H9 (cell line): ENCODE measurements at regions not wholly inside any gene's neighbourhood (a gene's known extent, or its start where the extent isn't known, plus 50 kb on each side); places are given as distances from the start of the nearest gene placed in this dataset.

ENCODE experiments used
- DNase-seq: peaks from one replicate; pipeline ENCODE4 v3.0.0-alpha.2; 2017
- H2AFZ ChIP-seq: one replicate; pipeline ENCODE4 v1.6.1; 2013; ENCODE audit warnings: mild to moderate bottlenecking, low read length, control low read depth, moderate library complexity
- H2AK5ac ChIP-seq: 2 replicates; pipeline ENCODE4 v1.6.1; 2013; ENCODE audit warnings: low read length, control low read depth, mixed read lengths; ENCODE audit not compliant: insufficient read length
- H2BK120ac ChIP-seq: one replicate; pipeline ENCODE4 v1.6.1; 2013; ENCODE audit warnings: low read depth, mild to moderate bottlenecking, low read length, control low read depth, inconsistent platforms; ENCODE audit not compliant: poor library complexity, severe bottlenecking
- H2BK12ac ChIP-seq: 2 replicates; pipeline ENCODE4 v1.6.1; 2013; ENCODE audit warnings: low read length, control low read depth, mixed read lengths, low read depth; ENCODE audit not compliant: insufficient read length
- H2BK15ac ChIP-seq: 2 replicates; pipeline ENCODE4 v1.6.1; 2013; ENCODE audit warnings: low read depth, low read length, control low read depth
- H2BK20ac ChIP-seq: one replicate; pipeline ENCODE4 v1.6.1; 2013; ENCODE audit warnings: low read depth, mild to moderate bottlenecking, low read length, control low read depth, inconsistent platforms; ENCODE audit not compliant: poor library complexity, severe bottlenecking
- H2BK5ac ChIP-seq: 2 replicates; pipeline ENCODE4 v1.6.1; 2013; ENCODE audit warnings: low read length, control low read depth, mixed read lengths; ENCODE audit not compliant: insufficient read length
- H3K14ac ChIP-seq: 2 replicates; pipeline ENCODE4 v1.6.1; 2013; ENCODE audit warnings: low read length, control low read depth; ENCODE audit not compliant: insufficient read depth
- H3K18ac ChIP-seq: 2 replicates; pipeline ENCODE4 v1.6.1; 2013; ENCODE audit warnings: low read depth, mild to moderate bottlenecking, mixed read lengths, low read length, control low read depth; ENCODE audit not compliant: insufficient read length
- H3K23ac ChIP-seq: 2 replicates; pipeline ENCODE4 v1.6.1; 2013; ENCODE audit warnings: low read length, control low read depth, mixed read lengths, low read depth; ENCODE audit not compliant: insufficient read length
- H3K23me2 ChIP-seq: 2 replicates; pipeline ENCODE4 v1.6.1; 2013; ENCODE audit warnings: low read depth, mild to moderate bottlenecking, mixed read lengths, low read length, control low read depth; ENCODE audit not compliant: insufficient read length, poor library complexity, severe bottlenecking
- H3K27ac ChIP-seq: 2 replicates; pipeline ENCODE4 v1.5.1; 2013; ENCODE audit warnings: low read length, control low read depth, mixed read lengths, low read depth; ENCODE audit not compliant: insufficient read length
- H3K27me3 ChIP-seq: 2 replicates; pipeline ENCODE4 v1.6.1; 2013; ENCODE audit warnings: low read length, control low read depth, inconsistent platforms; ENCODE audit not compliant: insufficient read depth
- H3K4ac ChIP-seq: 2 replicates; pipeline ENCODE4 v1.6.1; 2013; ENCODE audit warnings: low read depth, mild to moderate bottlenecking, control low read depth, inconsistent platforms, low read length, moderate library complexity
- H3K4me1 ChIP-seq: 2 replicates; pipeline ENCODE4 v1.6.1; 2013; ENCODE audit warnings: low read length, control low read depth, inconsistent platforms; ENCODE audit not compliant: insufficient read depth
- H3K4me2 ChIP-seq: 2 replicates; pipeline ENCODE4 v1.6.1; 2013; ENCODE audit warnings: low read length, control low read depth, mixed read lengths; ENCODE audit not compliant: insufficient read length, insufficient read depth
- H3K56ac ChIP-seq: 2 replicates; pipeline ENCODE4 v1.6.1; 2013; ENCODE audit warnings: low read depth, mild to moderate bottlenecking, mixed read lengths, low read length, control low read depth; ENCODE audit not compliant: insufficient read length
- H3K79me1 ChIP-seq: 2 replicates; pipeline ENCODE4 v1.6.1; 2013; ENCODE audit warnings: low read depth, mild to moderate bottlenecking, moderate library complexity, low read length, control low read depth, inconsistent platforms; ENCODE audit not compliant: insufficient read depth, poor library complexity, severe bottlenecking
- H3K79me2 ChIP-seq: 2 replicates; pipeline ENCODE4 v1.6.1; 2013; ENCODE audit warnings: low read length, control low read depth, inconsistent platforms; ENCODE audit not compliant: insufficient read depth
- H3K9ac ChIP-seq: 2 replicates; pipeline ENCODE4 v1.6.1; 2013; ENCODE audit warnings: low read length, control low read depth, mixed read lengths; ENCODE audit not compliant: insufficient read length; ENCODE audit errors: extremely low read depth
- H3K9me3 ChIP-seq: one replicate; pipeline ENCODE4 v1.6.1; 2013; ENCODE audit warnings: low read depth, low read length, inconsistent platforms; ENCODE audit not compliant: control insufficient read depth
- H3T11ph ChIP-seq: one replicate; pipeline ENCODE4 v1.6.1; 2013; ENCODE audit warnings: mild to moderate bottlenecking, low read length, control low read depth, inconsistent platforms
- H4K20me1 ChIP-seq: one replicate; pipeline ENCODE4 v1.6.1; 2013; ENCODE audit not compliant: control insufficient read depth, insufficient read length, insufficient read depth
- H4K5ac ChIP-seq: 2 replicates; pipeline ENCODE4 v1.6.1; 2013; ENCODE audit warnings: low read depth, mild to moderate bottlenecking, mixed read lengths, low read length, control low read depth; ENCODE audit not compliant: insufficient read length
- H4K8ac ChIP-seq: replicated peaks from 2 replicates; pipeline ENCODE4 v1.6.1; 2013; ENCODE audit warnings: low read length, control low read depth, mixed read lengths, low read depth; ENCODE audit not compliant: insufficient read length
- H4K91ac ChIP-seq: 2 replicates; pipeline ENCODE4 v1.6.1; 2013; ENCODE audit warnings: low read depth, mild to moderate bottlenecking, moderate library complexity, mixed read lengths, low read length, control low read depth; ENCODE audit not compliant: insufficient read length
- H3K27ac Mint-ChIP-seq, 3 experiments: 2 replicates in 2 of 3; 3 replicates in 1 of 3; pipeline ENCODE4 v1.8.0; 2020 to 2021; ENCODE audit warnings: mixed read lengths in 3 of 3, mild to moderate bottlenecking in 1 of 3, moderate library complexity in 1 of 3
- H3K27me3 Mint-ChIP-seq: 2 replicates; pipeline ENCODE4 v1.8.0; 2021; ENCODE audit warnings: low read depth, mild to moderate bottlenecking, moderate library complexity, mixed read lengths
- H3K36me3 Mint-ChIP-seq, 3 experiments: 2 replicates in 2 of 3; 3 replicates in 1 of 3; pipeline ENCODE4 v1.8.0; 2020 to 2021; ENCODE audit warnings: low read depth in 3 of 3, mixed read lengths in 3 of 3; ENCODE audit not compliant: insufficient read depth in 1 of 3
- H3K4me1 Mint-ChIP-seq, 2 experiments: 2 replicates each; pipeline ENCODE4 v1.8.0; 2020; ENCODE audit warnings: mixed read lengths in 2 of 2
- H3K4me3 Mint-ChIP-seq, 2 experiments: 2 replicates in 1 of 2; 3 replicates in 1 of 2; pipeline ENCODE4 v1.8.0; 2020 to 2021; ENCODE audit warnings: mild to moderate bottlenecking in 2 of 2, mixed read lengths in 2 of 2, moderate library complexity in 1 of 2
- H3K9me3 Mint-ChIP-seq, 2 experiments: 2 replicates in 1 of 2; 3 replicates in 1 of 2; pipeline ENCODE4 v1.8.0; 2020; ENCODE audit warnings: mild to moderate bottlenecking in 2 of 2, mixed read lengths in 2 of 2, moderate library complexity in 1 of 2
- CTCF ChIP-seq: fragments of 200-600 bp; sonication (generic); conservative IDR thresholded peaks from 3 replicates; pipeline ENCODE4 v1.8.0; 2021; ENCODE audit warnings: antibody characterized with exemption, mild to moderate bottlenecking
- WGBS: extraction: QIAGEN DNeasy Blood & Tissue Kit; methylation state at CpG from one replicate; pipeline ENCODE4 v1.1.7; 2013; ENCODE audit warnings: missing lambda C conversion rate, low lambda C conversion rate, mixed read lengths; ENCODE audit not compliant: insufficient read length; ENCODE audit errors: extremely low coverage; 5-methylcytosine and 5-hydroxymethylcytosine counted together

GRCh38 chr1:99490031-99490430, 155.9 kb upstream of the PALMD start:
- H2AK5ac ChIP-seq = no peak overlapping the region
- H2BK120ac ChIP-seq = no peak overlapping the region
- no peak overlapping the region for H4K5ac ChIP-seq
- no peak overlapping the region for H2BK12ac ChIP-seq
- no peaks in the 10 kb centered on the region for H3K79me2 ChIP-seq
- no peaks in the 10 kb centered on the region for H3K9me3 ChIP-seq
- Mint-ChIP-seq H3K9me3 (no peaks in the 10 kb centered on the region), H3K27me3 (no peaks in the 10 kb centered on the region), H3K4me1 (peaks cover 3 to 7% of the 10 kb centered on the region in 2 experiments; a peak in 3 of 4 replicates), H3K36me3 (no peaks in the 10 kb centered on the region), H3K27ac (no peak overlapping the region), H3K4me3 (no peak overlapping the region)
- no peaks in the 10 kb centered on the region for H4K20me1 ChIP-seq
- H3K18ac ChIP-seq = no peak overlapping the region
- no peak overlapping the region for H3K56ac ChIP-seq
- no peaks in the 10 kb centered on the region for H3K79me1 ChIP-seq
- no peak for DNase-seq
- H3K23ac ChIP-seq = no peak overlapping the region
- H3K4me2 ChIP-seq = no peak overlapping the region
- H3K14ac ChIP-seq = no peak overlapping the region
- H3K9ac ChIP-seq = no peak overlapping the region
- no peak overlapping the region for H3T11ph ChIP-seq
- H2BK15ac ChIP-seq = no peak overlapping the region
- H2BK5ac ChIP-seq = no peak overlapping the region
- no peak overlapping the region for H2BK20ac ChIP-seq
- H2AFZ ChIP-seq = no peak overlapping the region
- H3K27ac ChIP-seq = no peak overlapping the region
- no peaks in the 10 kb centered on the region for H3K4me1 ChIP-seq
- H3K23me2 ChIP-seq = no peaks in the 10 kb centered on the region
- WGBS = no CpG with 5 or more reads among the region's 2 CpGs
- H4K8ac ChIP-seq = no peak overlapping the region
- no peak overlapping the region for H3K4ac ChIP-seq
- no peak overlapping the region for H4K91ac ChIP-seq
- H3K27me3 ChIP-seq = no peaks in the 10 kb centered on the region
- no peak for TF ChIP-seq CTCF
